ENCODE measurements at regions not wholly inside any gene's neighbourhood (a gene's known extent, or its start where the extent isn't known, plus 50 kb on each side); places are given as distances from the start of the nearest gene placed in this dataset.

DNA sequence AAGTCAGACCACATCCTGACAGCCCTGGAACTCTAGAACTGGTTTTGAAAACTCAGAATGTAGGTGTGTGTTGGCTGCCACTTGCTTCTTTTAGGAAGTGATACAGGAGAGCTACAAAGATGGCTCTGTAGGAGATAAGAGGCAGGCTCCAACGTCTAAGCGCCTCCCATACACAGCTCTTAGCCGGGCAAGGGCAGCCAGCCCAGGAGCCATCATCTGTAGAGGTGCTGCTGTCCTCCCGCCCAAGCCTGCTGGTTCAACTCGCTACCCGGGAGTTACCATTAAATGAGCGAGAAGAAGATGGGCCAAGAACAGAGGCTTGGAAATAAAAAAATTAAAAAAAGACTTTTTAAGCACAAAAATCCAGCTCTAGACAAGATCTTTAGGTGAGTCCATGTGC, 61.2 kb upstream of the DIO3 start:
- Mint-ChIP-seq H3K36me3 (ENCODE audit: insufficient read depth) (no peaks in the 10 kb centered on the region), H3K27me3 (peaks cover 22% of the 10 kb centered on the region), H3K4me3 (ENCODE audit: low read depth) (no peak overlapping the region), H3K27ac (no peak overlapping the region), H3K4me1 (ENCODE audit: low read depth) (peaks cover 1% of the 10 kb centered on the region), H3K9me3 (ENCODE audit: low read depth) (no peaks in the 10 kb centered on the region)
- TF ChIP-seq, protein P1, sequence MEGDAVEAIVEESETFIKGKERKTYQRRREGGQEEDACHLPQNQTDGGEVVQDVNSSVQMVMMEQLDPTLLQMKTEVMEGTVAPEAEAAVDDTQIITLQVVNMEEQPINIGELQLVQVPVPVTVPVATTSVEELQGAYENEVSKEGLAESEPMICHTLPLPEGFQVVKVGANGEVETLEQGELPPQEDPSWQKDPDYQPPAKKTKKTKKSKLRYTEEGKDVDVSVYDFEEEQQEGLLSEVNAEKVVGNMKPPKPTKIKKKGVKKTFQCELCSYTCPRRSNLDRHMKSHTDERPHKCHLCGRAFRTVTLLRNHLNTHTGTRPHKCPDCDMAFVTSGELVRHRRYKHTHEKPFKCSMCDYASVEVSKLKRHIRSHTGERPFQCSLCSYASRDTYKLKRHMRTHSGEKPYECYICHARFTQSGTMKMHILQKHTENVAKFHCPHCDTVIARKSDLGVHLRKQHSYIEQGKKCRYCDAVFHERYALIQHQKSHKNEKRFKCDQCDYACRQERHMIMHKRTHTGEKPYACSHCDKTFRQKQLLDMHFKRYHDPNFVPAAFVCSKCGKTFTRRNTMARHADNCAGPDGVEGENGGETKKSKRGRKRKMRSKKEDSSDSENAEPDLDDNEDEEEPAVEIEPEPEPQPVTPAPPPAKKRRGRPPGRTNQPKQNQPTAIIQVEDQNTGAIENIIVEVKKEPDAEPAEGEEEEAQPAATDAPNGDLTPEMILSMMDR (IDR thresholded peaks at IDR 0.05; ENCODE audit: unreplicated experiment): no peak
- DNase-seq (ENCODE audit: low spot score, unreplicated experiment): no peak

DNA sequence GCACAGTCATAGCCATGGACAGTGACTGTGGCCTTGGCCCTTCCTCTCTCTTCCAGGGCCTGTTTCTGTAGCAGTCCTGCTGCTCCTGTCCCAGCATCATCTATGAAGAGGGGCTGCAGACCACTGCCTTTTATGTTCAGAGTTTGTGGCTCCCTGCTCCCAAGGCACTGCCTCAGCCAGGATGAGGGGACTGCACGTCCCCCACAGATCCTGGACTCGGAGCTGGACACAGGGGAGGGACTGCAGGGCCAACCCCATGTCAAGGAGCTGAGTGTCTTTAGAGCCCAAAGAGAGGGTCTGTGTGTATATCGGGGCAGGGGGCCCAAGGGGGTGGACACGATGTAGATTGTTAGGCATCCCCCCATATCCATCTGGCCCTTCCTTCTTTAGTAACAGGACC, 60.6 kb upstream of the DIO3 start:
- Mint-ChIP-seq H3K27me3 (peaks cover 22% of the 10 kb centered on the region), H3K9me3 (ENCODE audit: low read depth) (no peaks in the 10 kb centered on the region), H3K27ac (no peak overlapping the region), H3K4me3 (ENCODE audit: low read depth) (no peak overlapping the region), H3K4me1 (ENCODE audit: low read depth) (peaks cover 1% of the 10 kb centered on the region), H3K36me3 (ENCODE audit: insufficient read depth) (no peaks in the 10 kb centered on the region)
- no peak for DNase-seq (ENCODE audit: low spot score, unreplicated experiment)
- TF ChIP-seq, protein P1 (IDR thresholded peaks at IDR 0.05; ENCODE audit: unreplicated experiment): no peak

DNA sequence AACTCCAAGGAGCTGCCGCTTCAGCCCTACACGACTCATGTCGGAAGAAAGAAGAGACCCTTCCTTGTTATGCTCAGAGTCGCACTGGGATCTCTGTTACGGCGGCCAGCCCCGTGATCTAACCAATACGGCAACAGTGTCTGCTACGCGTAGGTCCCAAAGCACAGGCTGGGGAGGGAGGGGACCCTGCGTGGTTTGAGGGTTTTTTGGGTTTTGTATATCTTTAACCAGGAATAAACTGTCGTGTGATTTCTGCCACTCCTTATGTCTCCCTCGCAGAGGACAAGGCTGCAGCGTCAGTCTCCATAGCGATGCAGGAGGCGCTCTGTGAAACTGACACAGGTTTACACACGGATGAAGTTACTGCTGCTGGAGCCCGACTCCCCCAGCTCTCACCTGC, 60.0 kb upstream of the DIO3 start:
- DNase-seq (ENCODE audit: low spot score, unreplicated experiment): no peak
- peaks cover 26% of the 10 kb centered on the region for H3K27me3 Mint-ChIP-seq
- peaks cover 2% of the 10 kb centered on the region for H3K4me1 Mint-ChIP-seq (ENCODE audit: low read depth)
- H3K36me3 Mint-ChIP-seq (ENCODE audit: insufficient read depth): no peaks in the 10 kb centered on the region
- H3K9me3 Mint-ChIP-seq (ENCODE audit: low read depth): no peaks in the 10 kb centered on the region
- no peak overlapping the region for H3K4me3 Mint-ChIP-seq (ENCODE audit: low read depth)
- TF ChIP-seq, protein P1 (IDR thresholded peaks at IDR 0.05; ENCODE audit: unreplicated experiment): no peak
- no peak overlapping the region for H3K27ac Mint-ChIP-seq

DNA sequence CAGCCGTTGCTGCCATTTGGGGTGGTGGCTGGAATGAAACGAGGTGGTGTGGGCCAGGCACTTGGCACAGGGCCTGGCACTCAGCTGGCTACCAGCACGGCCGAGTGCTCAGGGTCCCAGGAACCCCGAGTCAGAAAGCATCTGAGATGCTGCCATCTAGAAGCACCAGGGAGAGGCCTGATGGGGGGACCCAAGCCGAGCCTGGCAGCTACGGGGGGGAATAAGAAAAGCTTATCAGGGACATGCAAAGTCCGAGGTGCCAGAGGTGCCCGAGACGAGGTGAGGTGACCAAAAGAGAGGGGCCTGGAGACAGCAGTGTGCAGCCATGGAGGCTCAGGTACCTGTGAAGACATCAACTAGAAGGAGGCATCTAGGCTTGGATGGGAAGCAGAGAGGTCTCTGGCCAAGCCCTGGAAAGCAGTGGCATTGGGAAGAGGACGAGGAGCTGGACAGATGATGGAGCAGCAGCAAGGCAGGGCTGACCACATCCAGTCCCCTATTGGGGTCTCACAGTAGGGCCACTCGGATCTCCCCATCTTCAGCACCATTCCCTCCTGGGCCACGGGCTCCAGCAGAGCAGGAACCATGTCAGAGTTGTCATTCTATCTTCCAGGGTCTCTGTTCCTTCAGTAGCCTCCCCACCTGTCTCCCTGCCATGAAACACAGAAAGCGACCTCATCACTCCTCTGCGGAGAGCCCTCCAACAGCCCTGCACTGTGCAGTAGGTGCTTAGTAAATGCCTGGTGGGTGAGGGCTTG, 59.3 kb upstream of the DIO3 start:
- Mint-ChIP-seq H3K4me3 (ENCODE audit: low read depth) (no peak overlapping the region), H3K36me3 (ENCODE audit: insufficient read depth) (no peaks in the 10 kb centered on the region), H3K4me1 (ENCODE audit: low read depth) (peaks cover 2% of the 10 kb centered on the region), H3K9me3 (ENCODE audit: low read depth) (no peaks in the 10 kb centered on the region), H3K27me3 (peaks cover 25% of the 10 kb centered on the region), H3K27ac (no peak overlapping the region)
- no peak for DNase-seq (ENCODE audit: low spot score, unreplicated experiment)
- TF ChIP-seq, protein P1 (IDR thresholded peaks at IDR 0.05; ENCODE audit: unreplicated experiment): no peak

DNA sequence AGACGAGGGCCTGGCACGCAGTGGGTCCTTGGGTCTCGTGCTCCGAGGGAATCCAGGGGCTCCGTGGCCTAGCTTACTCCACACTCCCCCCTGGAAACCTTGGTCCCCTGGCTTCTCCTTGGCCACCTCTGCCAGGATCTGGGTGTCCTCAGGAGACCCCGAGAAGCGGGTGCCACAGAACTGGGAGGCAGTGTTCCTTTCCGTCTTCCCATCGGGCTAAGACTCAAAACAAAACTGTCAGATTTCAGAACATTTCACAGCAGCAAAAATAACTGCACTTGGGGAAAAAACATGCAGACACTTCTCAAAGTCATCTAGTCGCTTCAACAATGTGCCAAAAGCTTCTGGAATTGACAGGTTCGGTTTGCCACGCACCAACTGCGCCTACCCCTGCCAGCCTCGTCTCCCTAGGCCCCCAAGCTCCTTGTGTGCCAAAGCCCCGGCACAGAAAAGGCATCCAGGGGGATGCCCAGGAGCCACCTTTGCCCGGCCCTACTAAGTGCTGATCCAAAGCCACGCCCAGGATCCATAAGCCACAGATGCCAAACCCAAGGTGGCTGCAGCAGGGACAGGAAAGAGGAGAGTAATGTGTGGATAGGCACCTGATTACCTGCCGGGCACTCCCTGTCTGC, 58.4 kb upstream of the DIO3 start:
- no peak for DNase-seq (ENCODE audit: low spot score, unreplicated experiment)
- TF ChIP-seq, protein P1 (IDR thresholded peaks at IDR 0.05; ENCODE audit: unreplicated experiment): no peak
- Mint-ChIP-seq H3K4me3 (ENCODE audit: low read depth) (no peak overlapping the region), H3K4me1 (ENCODE audit: low read depth) (peaks cover 2% of the 10 kb centered on the region), H3K9me3 (ENCODE audit: low read depth) (no peaks in the 10 kb centered on the region), H3K36me3 (ENCODE audit: insufficient read depth) (no peaks in the 10 kb centered on the region), H3K27ac (no peak overlapping the region), H3K27me3 (peaks cover 24% of the 10 kb centered on the region)

All from progenitor cell of endocrine pancreas (in vitro differentiated cells).